ENCODE measurements at regions not wholly inside any gene's neighbourhood (a gene's known extent, or its start where the extent isn't known, plus 50 kb on each side); places are given as distances from the start of the nearest gene placed in this dataset.
"Not testable (repeated sequence)": the region's sequence is repeated elsewhere in the genome, so short reads cannot be mapped to it uniquely, and the experiment has no call there.

DNA sequence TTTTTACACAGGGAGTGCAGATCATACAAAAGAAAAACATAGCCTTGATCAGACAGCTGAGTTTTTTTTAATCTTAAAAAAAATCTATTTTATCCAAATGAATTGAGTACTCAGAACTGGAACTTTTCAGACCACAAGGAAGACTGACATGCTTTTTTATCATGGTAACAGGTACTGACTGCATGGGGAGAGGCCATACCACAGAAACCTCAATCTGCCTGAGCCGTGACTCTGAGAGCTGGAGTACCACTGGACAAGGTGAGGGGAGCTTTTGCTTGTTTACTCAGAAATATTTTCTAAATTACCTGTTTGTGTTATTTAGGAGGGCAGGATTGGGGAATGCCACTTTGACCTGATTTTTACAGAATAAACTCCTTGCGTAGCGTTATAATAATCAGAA, 143.9 kb downstream of the ALX1 start:
- H3K27ac ChIP-seq (ENCODE audit: low read depth in 2 of 2, low read length in 1 of 2), result no peak overlapping the region
- no peak overlapping the region for H3K4me3 ChIP-seq (ENCODE audit: low read depth in 1 of 2, low read length in 2 of 2)
- H3K9me3 ChIP-seq (ENCODE audit: control insufficient read depth in 2 of 2, insufficient read depth in 1 of 2, low read depth in 1 of 2, low read length in 1 of 2), result no peaks in the 10 kb centered on the region
- WGBS, 2 donors, result 84% methylated on average over 3 of the region's 3 CpGs
- no peaks in the 10 kb centered on the region for H3K4me1 ChIP-seq (ENCODE audit: control insufficient read depth in 2 of 2, insufficient read depth in 2 of 2, low read length in 1 of 2)
- H3K27me3 ChIP-seq (ENCODE audit: control insufficient read depth in 1 of 2, insufficient read depth in 2 of 2, low read length in 2 of 2), result no peaks in the 10 kb centered on the region
- no peaks in the 10 kb centered on the region for H3K36me3 ChIP-seq (ENCODE audit: control insufficient read depth in 2 of 2, insufficient read depth in 2 of 2, low read length in 1 of 2)

DNA sequence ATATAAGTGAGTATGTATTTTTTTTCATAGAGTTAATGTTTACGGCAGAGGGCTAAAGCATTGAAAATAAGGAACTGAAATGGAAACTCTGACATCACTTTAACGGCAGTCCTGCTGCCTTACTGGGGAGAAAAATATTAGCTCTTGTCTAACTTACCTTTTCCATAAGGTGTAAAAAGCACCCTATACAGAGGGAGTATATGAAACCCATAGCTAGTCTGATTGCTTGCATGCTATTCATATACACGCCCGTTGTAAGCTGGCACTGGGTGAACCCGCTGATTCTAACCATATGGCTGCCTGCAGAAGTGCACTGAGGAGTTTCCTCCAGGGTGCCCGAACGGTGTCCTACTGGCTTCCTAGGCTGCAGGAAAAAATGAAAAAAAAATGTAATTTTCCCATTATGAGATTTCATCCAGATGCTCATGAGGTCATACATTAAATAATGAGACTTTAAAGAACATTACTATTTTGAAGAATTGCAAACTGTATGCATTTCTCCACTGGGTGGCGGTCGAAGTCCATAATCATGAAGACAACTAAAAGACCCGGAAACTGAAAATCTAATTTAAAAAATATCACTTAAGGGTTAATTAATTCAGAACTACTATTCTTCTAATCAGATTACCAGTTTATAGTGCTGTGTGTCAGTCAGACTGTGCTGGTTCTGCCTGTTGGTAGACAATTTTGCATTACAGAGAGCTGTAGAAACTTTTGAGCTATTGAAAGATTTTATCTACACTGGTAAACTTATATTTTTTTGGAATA, 144.7 kb downstream of the ALX1 start:
- Histone ChIP-seq H3K36me3 (ENCODE audit: control insufficient read depth in 2 of 2, insufficient read depth in 2 of 2, low read length in 1 of 2) (no peaks in the 10 kb centered on the region), H3K27me3 (ENCODE audit: control insufficient read depth in 1 of 2, insufficient read depth in 2 of 2, low read length in 2 of 2) (no peaks in the 10 kb centered on the region), H3K4me3 (ENCODE audit: low read depth in 1 of 2, low read length in 2 of 2) (no peak overlapping the region), H3K27ac (ENCODE audit: low read depth in 2 of 2, low read length in 1 of 2) (no peak overlapping the region), H3K9me3 (ENCODE audit: control insufficient read depth in 2 of 2, insufficient read depth in 1 of 2, low read depth in 1 of 2, low read length in 1 of 2) (no peaks in the 10 kb centered on the region), H3K4me1 (ENCODE audit: control insufficient read depth in 2 of 2, insufficient read depth in 2 of 2, low read length in 1 of 2) (no peaks in the 10 kb centered on the region)
- WGBS, 2 donors, result 47 to 57% methylated on average over 10 of the region's 10 CpGs

DNA sequence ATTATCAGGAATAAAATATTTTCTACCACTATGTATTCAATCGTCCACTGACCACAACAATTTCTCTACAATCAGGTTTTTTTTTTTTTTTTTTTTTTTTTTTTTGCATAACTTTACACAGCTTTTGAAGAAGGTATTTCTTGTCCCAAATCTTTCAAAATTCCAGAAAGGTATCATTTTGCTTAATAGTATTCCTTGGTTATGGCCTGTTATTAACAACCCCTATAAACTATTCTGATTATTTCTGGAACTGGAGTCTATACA, 145.3 kb downstream of the ALX1 start:
- H3K27me3 ChIP-seq (ENCODE audit: control insufficient read depth in 1 of 2, insufficient read depth in 2 of 2, low read length in 2 of 2), result no peaks in the 10 kb centered on the region
- 19 to 35% methylated on average over 1 of the region's 1 CpG for WGBS, 2 donors

DNA sequence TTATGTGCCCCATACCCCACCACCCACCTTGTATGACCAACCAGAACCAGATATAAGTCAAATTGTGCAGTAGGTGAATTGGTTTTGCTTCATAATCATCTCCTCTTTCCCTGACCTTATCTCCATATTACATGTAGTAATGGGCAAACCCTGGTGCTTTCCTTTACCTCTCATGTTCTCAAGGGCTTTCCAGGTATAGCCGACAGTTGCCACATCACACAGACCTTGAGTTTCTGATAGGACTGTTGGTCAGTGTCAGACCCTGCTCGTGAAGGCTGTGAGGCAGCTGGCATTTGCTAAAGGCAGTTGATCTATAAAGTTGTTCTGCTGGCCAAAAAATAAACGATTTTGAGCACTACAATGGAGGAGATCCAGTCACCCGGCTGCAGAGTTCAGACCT, 145.9 kb downstream of the ALX1 start:
- WGBS, 2 donors, result 59 to 68% methylated on average over 4 of the region's 4 CpGs
- Histone ChIP-seq H3K27me3 (ENCODE audit: control insufficient read depth in 1 of 2, insufficient read depth in 2 of 2, low read length in 2 of 2) (no peaks in the 10 kb centered on the region), H3K27ac (ENCODE audit: low read depth in 2 of 2, low read length in 1 of 2) (no peak overlapping the region)

More for the DNA sequence above, 145.3 kb downstream of the ALX1 start:
- H3K36me3 ChIP-seq (ENCODE audit: control insufficient read depth in 2 of 2, insufficient read depth in 2 of 2, low read length in 1 of 2), result no peaks in the 10 kb centered on the region
- no peak overlapping the region for H3K27ac ChIP-seq (ENCODE audit: low read depth in 2 of 2, low read length in 1 of 2)
- H3K9me3 ChIP-seq (ENCODE audit: control insufficient read depth in 2 of 2, insufficient read depth in 1 of 2, low read depth in 1 of 2, low read length in 1 of 2), result no peaks in the 10 kb centered on the region
- H3K4me1 ChIP-seq (ENCODE audit: control insufficient read depth in 2 of 2, insufficient read depth in 2 of 2, low read length in 1 of 2), result no peaks in the 10 kb centered on the region
- H3K4me3 ChIP-seq (ENCODE audit: low read depth in 1 of 2, low read length in 2 of 2), result no peak overlapping the region

DNA sequence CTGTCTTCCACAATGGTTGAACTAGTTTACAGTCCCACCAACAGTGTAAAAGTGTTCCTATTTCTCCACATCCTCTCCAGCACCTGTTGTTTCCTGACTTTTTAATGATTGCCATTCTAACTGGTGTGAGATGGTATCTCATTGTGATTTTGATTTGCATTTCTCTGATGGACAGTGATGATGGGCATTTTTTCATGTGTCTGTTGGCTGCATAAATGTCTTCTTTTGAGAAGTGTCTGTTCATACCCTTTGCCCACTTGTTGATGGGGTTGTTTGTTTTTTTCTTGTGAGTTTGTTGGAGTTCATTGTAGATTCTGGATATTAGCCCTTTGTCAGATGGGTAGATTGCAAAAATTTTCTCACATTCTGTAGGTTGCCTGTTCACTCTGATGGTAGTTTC, 153.1 kb downstream of the ALX1 start:
- H3K9me3 ChIP-seq (ENCODE audit: control insufficient read depth in 2 of 2, insufficient read depth in 1 of 2, low read depth in 1 of 2, low read length in 1 of 2); H3K4me3 ChIP-seq (ENCODE audit: low read depth in 1 of 2, low read length in 2 of 2); H3K36me3 ChIP-seq (ENCODE audit: control insufficient read depth in 2 of 2, insufficient read depth in 2 of 2, low read length in 1 of 2); H3K27ac ChIP-seq (ENCODE audit: low read depth in 2 of 2, low read length in 1 of 2); H3K4me1 ChIP-seq (ENCODE audit: control insufficient read depth in 2 of 2, insufficient read depth in 2 of 2, low read length in 1 of 2); H3K27me3 ChIP-seq (ENCODE audit: control insufficient read depth in 1 of 2, insufficient read depth in 2 of 2, low read length in 2 of 2): not testable (repeated sequence)

More for the DNA sequence above, 145.9 kb downstream of the ALX1 start:
- Histone ChIP-seq H3K4me1 (ENCODE audit: control insufficient read depth in 2 of 2, insufficient read depth in 2 of 2, low read length in 1 of 2) (no peaks in the 10 kb centered on the region), H3K4me3 (ENCODE audit: low read depth in 1 of 2, low read length in 2 of 2) (no peak overlapping the region), H3K9me3 (ENCODE audit: control insufficient read depth in 2 of 2, insufficient read depth in 1 of 2, low read depth in 1 of 2, low read length in 1 of 2) (no peaks in the 10 kb centered on the region), H3K36me3 (ENCODE audit: control insufficient read depth in 2 of 2, insufficient read depth in 2 of 2, low read length in 1 of 2) (no peaks in the 10 kb centered on the region)

DNA sequence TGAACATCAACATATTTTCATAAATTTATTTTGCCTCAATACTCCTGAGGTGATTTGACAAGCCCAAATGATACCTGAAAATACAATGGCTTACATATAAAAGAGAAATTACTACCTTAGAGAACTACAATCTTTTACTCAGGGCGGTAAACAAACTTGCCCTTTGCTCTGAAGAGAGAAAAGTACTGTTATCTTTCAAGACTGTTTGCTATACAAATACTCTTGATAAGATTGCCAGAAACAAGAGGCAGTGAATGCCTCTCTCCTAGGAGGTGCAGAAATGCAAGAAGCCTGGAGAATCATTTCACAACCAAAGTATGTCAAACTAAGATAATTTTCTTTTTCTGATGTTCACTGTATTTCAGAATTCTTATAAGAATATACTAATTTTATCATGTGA, 160.3 kb downstream of the ALX1 start:
- Histone ChIP-seq H3K27ac (ENCODE audit: low read depth in 2 of 2, low read length in 1 of 2) (no peak overlapping the region), H3K9me3 (ENCODE audit: control insufficient read depth in 2 of 2, insufficient read depth in 1 of 2, low read depth in 1 of 2, low read length in 1 of 2) (no peaks in the 10 kb centered on the region), H3K36me3 (ENCODE audit: control insufficient read depth in 2 of 2, insufficient read depth in 2 of 2, low read length in 1 of 2) (no peaks in the 10 kb centered on the region), H3K27me3 (ENCODE audit: control insufficient read depth in 1 of 2, insufficient read depth in 2 of 2, low read length in 2 of 2) (no peaks in the 10 kb centered on the region), H3K4me3 (ENCODE audit: low read depth in 1 of 2, low read length in 2 of 2) (no peak overlapping the region), H3K4me1 (ENCODE audit: control insufficient read depth in 2 of 2, insufficient read depth in 2 of 2, low read length in 1 of 2) (no peaks in the 10 kb centered on the region)
- WGBS, 2 donors, result 56 to 77% methylated on average over 1 of the region's 1 CpG

DNA sequence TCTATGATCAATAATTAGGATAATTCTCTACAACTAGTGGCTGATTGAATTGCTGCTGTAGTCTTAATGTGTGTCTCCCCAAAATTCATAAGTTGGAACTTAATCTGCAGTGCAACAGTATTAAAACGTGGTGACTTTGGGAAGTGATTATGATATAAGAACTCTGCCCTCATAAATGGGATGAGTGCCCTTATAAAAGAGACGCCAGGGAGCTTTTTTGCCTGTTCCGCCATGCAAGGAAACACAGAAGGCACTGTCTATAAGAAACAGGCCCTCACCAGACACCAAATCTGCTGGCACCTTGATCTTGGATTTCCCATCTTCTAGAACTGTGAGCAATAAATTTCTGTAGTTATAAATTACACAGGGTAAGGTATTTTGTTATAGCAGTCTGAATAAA, 161.0 kb downstream of the ALX1 start:
- Histone ChIP-seq H3K27me3 (ENCODE audit: control insufficient read depth in 1 of 2, insufficient read depth in 2 of 2, low read length in 2 of 2) (no peaks in the 10 kb centered on the region), H3K9me3 (ENCODE audit: control insufficient read depth in 2 of 2, insufficient read depth in 1 of 2, low read depth in 1 of 2, low read length in 1 of 2) (no peaks in the 10 kb centered on the region), H3K4me3 (ENCODE audit: low read depth in 1 of 2, low read length in 2 of 2) (no peak overlapping the region), H3K36me3 (ENCODE audit: control insufficient read depth in 2 of 2, insufficient read depth in 2 of 2, low read length in 1 of 2) (no peaks in the 10 kb centered on the region), H3K27ac (ENCODE audit: low read depth in 2 of 2, low read length in 1 of 2) (no peak overlapping the region), H3K4me1 (ENCODE audit: control insufficient read depth in 2 of 2, insufficient read depth in 2 of 2, low read length in 1 of 2) (no peaks in the 10 kb centered on the region)
- WGBS, 2 donors, result 65 to 84% methylated on average over 3 of the region's 3 CpGs

DNA sequence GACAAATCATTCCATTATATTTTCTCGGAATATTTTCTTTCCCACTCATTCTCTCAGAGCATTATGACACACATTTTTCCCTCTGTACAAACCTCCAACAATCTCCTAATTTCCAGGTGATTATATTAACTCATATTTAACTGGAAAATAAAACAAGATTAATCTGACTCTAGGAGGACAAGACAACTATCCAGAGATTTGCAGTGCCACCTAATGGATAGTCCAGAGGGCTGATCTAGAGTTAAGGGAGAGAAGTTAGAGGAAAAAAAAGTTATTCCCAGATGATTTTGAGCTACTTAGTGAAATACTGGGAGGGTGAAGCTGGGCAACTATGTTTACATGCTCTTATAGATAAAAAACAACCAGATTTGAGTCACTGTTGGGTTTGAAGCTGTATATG, 161.7 kb downstream of the ALX1 start:
- Histone ChIP-seq H3K9me3 (ENCODE audit: control insufficient read depth in 2 of 2, insufficient read depth in 1 of 2, low read depth in 1 of 2, low read length in 1 of 2) (no peaks in the 10 kb centered on the region), H3K27me3 (ENCODE audit: control insufficient read depth in 1 of 2, insufficient read depth in 2 of 2, low read length in 2 of 2) (no peaks in the 10 kb centered on the region), H3K4me1 (ENCODE audit: control insufficient read depth in 2 of 2, insufficient read depth in 2 of 2, low read length in 1 of 2) (no peaks in the 10 kb centered on the region), H3K27ac (ENCODE audit: low read depth in 2 of 2, low read length in 1 of 2) (no peak overlapping the region), H3K36me3 (ENCODE audit: control insufficient read depth in 2 of 2, insufficient read depth in 2 of 2, low read length in 1 of 2) (no peaks in the 10 kb centered on the region), H3K4me3 (ENCODE audit: low read depth in 1 of 2, low read length in 2 of 2) (no peak overlapping the region)
- WGBS, 2 donors, result 84 to 86% methylated on average over 1 of the region's 1 CpG

DNA sequence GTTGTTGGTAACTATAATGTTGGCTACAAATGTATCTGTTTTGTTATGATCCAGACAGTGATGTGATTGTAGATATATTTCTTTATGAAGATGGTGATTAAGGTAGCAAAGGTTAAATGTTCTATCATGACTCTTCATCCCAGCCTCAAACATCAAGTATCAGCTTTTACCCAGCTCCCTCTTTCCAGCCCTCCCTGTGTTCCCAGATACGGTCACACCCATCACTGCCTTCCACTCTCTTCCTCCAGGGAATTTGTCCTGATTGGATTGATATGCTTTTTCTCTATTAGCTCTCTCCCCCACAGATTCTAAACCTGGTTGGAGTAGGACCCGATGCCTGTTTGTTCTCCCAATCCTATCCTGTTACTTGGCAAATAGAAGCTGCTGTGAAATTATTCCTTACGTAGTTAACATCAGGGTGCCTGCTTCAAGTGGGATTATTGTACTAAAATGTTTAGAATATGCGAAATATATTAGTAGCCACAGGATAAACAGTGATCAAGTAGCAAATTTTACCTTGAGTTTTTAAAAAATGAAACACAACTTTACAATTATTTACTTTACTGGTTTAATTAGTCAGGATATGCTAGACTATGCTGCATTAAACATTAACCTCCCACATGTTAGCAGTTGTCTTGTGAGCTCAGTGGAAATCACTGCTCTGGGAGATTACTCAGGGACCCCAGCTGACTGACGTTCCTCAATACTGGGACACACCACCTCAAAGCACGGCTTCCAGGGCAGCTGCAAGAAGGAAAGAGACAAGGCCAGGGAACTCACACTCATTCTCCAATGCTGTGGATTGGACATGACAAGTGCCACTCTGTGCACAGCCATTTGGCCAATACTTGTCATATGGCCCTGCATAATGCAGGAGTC, 165.3 kb downstream of the ALX1 start:
- Histone ChIP-seq H3K27ac (ENCODE audit: low read depth in 2 of 2, low read length in 1 of 2) (no peak overlapping the region), H3K36me3 (ENCODE audit: control insufficient read depth in 2 of 2, insufficient read depth in 2 of 2, low read length in 1 of 2) (no peaks in the 10 kb centered on the region), H3K4me1 (ENCODE audit: control insufficient read depth in 2 of 2, insufficient read depth in 2 of 2, low read length in 1 of 2) (no peaks in the 10 kb centered on the region), H3K27me3 (ENCODE audit: control insufficient read depth in 1 of 2, insufficient read depth in 2 of 2, low read length in 2 of 2) (no peaks in the 10 kb centered on the region), H3K4me3 (ENCODE audit: low read depth in 1 of 2, low read length in 2 of 2) (no peak overlapping the region), H3K9me3 (ENCODE audit: control insufficient read depth in 2 of 2, insufficient read depth in 1 of 2, low read depth in 1 of 2, low read length in 1 of 2) (no peaks in the 10 kb centered on the region)
- 44 to 52% methylated on average over 6 of the region's 6 CpGs for WGBS, 2 donors

DNA sequence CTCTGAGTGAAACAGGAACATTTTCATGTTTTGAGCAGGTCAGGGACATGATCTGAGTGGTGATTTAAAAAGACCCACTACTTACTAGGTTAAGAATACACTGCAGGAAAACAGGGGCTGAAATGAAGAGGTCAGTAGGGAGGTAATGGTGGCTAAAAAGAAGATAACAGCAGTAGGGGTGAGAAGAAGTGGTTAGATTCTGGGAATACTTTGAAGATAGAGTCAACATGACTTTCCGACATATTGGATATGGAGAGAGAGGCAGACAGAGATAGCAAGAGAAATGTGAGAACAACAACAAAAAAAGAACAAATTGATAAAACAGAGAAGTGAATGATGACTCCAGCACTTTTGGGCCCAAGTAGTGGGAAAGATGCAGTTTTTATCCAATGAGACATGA, 168.0 kb downstream of the ALX1 start:
- Histone ChIP-seq H3K9me3 (ENCODE audit: control insufficient read depth in 2 of 2, insufficient read depth in 1 of 2, low read depth in 1 of 2, low read length in 1 of 2) (no peaks in the 10 kb centered on the region), H3K36me3 (ENCODE audit: control insufficient read depth in 2 of 2, insufficient read depth in 2 of 2, low read length in 1 of 2) (no peaks in the 10 kb centered on the region), H3K27me3 (ENCODE audit: control insufficient read depth in 1 of 2, insufficient read depth in 2 of 2, low read length in 2 of 2) (no peaks in the 10 kb centered on the region), H3K4me3 (ENCODE audit: low read depth in 1 of 2, low read length in 2 of 2) (no peak overlapping the region), H3K4me1 (ENCODE audit: control insufficient read depth in 2 of 2, insufficient read depth in 2 of 2, low read length in 1 of 2) (no peaks in the 10 kb centered on the region), H3K27ac (ENCODE audit: low read depth in 2 of 2, low read length in 1 of 2) (no peak overlapping the region)
- 79 to 85% methylated on average over 1 of the region's 1 CpG for WGBS, 2 donors
